ENCODE measurements at regions not wholly inside any gene's neighbourhood (a gene's known extent, or its start where the extent isn't known, plus 50 kb on each side); places are given as distances from the start of the nearest gene placed in this dataset.
A peak's percentile ranks its signal among the peaks of the same experiment; 100 is the strongest.

DNA sequence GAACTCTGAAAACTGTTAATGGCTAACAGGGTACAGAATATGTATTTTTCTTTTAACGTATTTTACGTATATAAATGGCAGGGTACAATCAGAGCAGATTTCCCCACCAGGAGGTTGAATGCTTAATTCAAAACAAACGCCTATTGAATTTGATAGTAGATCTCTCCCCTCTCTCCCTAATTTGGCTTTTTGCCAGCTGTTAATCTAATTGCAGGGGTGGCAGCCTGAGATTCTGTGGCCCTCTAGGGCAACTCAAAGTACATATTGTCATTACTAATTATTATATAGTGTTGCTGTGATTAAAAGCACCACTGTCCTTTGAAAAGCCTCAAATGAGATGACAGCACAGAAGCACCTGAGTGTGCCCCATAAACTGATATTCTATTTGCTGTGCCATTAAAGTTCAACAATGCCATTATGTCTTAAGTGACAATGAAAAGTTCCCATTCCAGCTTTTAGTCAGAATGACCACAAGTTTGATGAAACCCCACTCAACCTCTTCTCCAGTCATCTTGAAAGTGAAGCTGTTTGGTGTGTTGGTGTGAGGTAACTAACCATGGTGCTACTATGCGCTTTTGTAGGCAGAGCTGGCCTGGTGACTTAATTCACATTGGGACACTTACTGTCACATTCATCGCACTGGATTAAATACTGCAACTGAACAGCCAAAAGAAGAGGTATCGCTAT lies 351.4 kb downstream of the KCNRG start:
- no peaks in the 10 kb centered on the region for H3K36me3 ChIP-seq (ENCODE audit: low read length)
- H3K4me3 ChIP-seq (ENCODE audit: insufficient read depth, low read length, poor library complexity, severe bottlenecking): no peak overlapping the region
- H3K27ac ChIP-seq (ENCODE audit: low read depth, low read length): no peak overlapping the region
- TF ChIP-seq CTCF (IDR thresholded peaks at IDR 0.05; ENCODE audit: insufficient read depth, low read length, poor library complexity, severe bottlenecking) (no peak), EZH2phosphoT487 (conservative IDR thresholded peaks at IDR 0.05; ENCODE audit: low read length) (no peak)
- H3K9me3 ChIP-seq (ENCODE audit: insufficient read depth, low read length): no peaks in the 10 kb centered on the region
- no peak overlapping the region for H3K9ac ChIP-seq (ENCODE audit: low read length)
- no peaks in the 10 kb centered on the region for H3K79me2 ChIP-seq (ENCODE audit: insufficient read depth, low read length)
- no peaks in the 10 kb centered on the region for H3K9me2 ChIP-seq (replicated peaks; ENCODE audit: insufficient read depth, low read length)
- H3K4me2 ChIP-seq (ENCODE audit: low read depth, low read length, poor library complexity, severe bottlenecking): no peak overlapping the region
- no peaks in the 10 kb centered on the region for H4K20me1 ChIP-seq (ENCODE audit: low read depth, low read length)
- H3K27me3 ChIP-seq (ENCODE audit: low read length): no peaks in the 10 kb centered on the region
- H3F3A ChIP-seq (ENCODE audit: insufficient read depth): no peaks in the 10 kb centered on the region
- no peak overlapping the region for H2AFZ ChIP-seq (ENCODE audit: low read depth, low read length, severe bottlenecking)

- Histone ChIP-seq H3K4me2 (ENCODE audit: low read depth, low read length, poor library complexity, severe bottlenecking) (no peak overlapping the region), H3K79me2 (ENCODE audit: insufficient read depth, low read length) (no peaks in the 10 kb centered on the region), H3K9me2 (replicated peaks; ENCODE audit: insufficient read depth, low read length) (no peaks in the 10 kb centered on the region), H3K9me3 (ENCODE audit: insufficient read depth, low read length) (no peaks in the 10 kb centered on the region), H3F3A (ENCODE audit: insufficient read depth) (no peaks in the 10 kb centered on the region), H3K36me3 (ENCODE audit: low read length) (no peaks in the 10 kb centered on the region), H3K9ac (ENCODE audit: low read length) (no peak overlapping the region), H3K4me3 (ENCODE audit: insufficient read depth, low read length, poor library complexity, severe bottlenecking) (no peak overlapping the region), H3K27me3 (ENCODE audit: low read length) (no peaks in the 10 kb centered on the region), H3K27ac (ENCODE audit: low read depth, low read length) (no peak overlapping the region), H4K20me1 (ENCODE audit: low read depth, low read length) (no peaks in the 10 kb centered on the region), H2AFZ (ENCODE audit: low read depth, low read length, severe bottlenecking) (no peak overlapping the region)
- TF ChIP-seq EZH2phosphoT487 (conservative IDR thresholded peaks at IDR 0.05; ENCODE audit: low read length): no peak
- no peak for TF ChIP-seq CTCF (IDR thresholded peaks at IDR 0.05; ENCODE audit: insufficient read depth, low read length, poor library complexity, severe bottlenecking)
Measured at GRCh38 chr13:50369646-50370045, 354.4 kb downstream of the KCNRG start.

DNA sequence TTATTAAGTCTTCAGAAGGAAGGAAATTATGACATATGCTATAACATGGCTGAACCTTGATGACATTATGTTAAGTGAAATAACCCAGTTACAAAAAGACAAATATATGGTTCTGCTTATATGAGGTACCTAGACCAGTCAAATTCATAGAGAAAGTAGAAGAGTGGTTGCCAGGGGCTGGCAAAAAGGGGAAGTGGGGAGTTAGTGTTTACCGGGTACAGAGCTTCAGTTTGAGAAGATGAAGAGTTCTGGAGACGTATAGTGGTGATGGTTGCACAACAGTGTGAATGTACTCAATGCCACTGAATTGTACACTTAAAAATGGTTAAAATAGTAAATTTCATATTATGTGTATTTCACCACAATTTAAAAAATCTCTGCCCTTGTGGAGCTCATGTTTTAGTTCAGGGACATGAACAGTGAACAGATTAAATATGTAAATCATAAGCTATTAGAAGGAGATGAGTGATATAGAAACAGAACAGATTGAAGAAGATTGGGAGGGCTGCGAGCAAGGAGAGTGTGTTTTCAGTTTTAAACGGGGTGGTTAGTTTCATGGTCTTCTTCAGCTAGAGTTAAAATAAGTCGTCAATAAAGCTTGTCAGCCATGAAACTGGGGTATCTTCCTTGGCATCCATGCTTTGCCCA lies 355.2 kb downstream of the KCNRG start:
- Histone ChIP-seq H3K79me2 (ENCODE audit: insufficient read depth, low read length) (no peaks in the 10 kb centered on the region), H3K4me3 (ENCODE audit: insufficient read depth, low read length, poor library complexity, severe bottlenecking) (no peak overlapping the region), H3F3A (ENCODE audit: insufficient read depth) (no peaks in the 10 kb centered on the region)

More for the DNA sequence above, 355.2 kb downstream of the KCNRG start:
- Histone ChIP-seq H3K9ac (ENCODE audit: low read length) (no peak overlapping the region), H3K4me2 (ENCODE audit: low read depth, low read length, poor library complexity, severe bottlenecking) (peak overlapping the region; percentile 22), H3K36me3 (ENCODE audit: low read length) (no peaks in the 10 kb centered on the region), H2AFZ (ENCODE audit: low read depth, low read length, severe bottlenecking) (peak overlapping the region; percentile 63), H3K9me2 (replicated peaks; ENCODE audit: insufficient read depth, low read length) (no peaks in the 10 kb centered on the region), H4K20me1 (ENCODE audit: low read depth, low read length) (no peaks in the 10 kb centered on the region), H3K9me3 (ENCODE audit: insufficient read depth, low read length) (no peaks in the 10 kb centered on the region), H3K27ac (ENCODE audit: low read depth, low read length) (no peak overlapping the region), H3K27me3 (ENCODE audit: low read length) (no peaks in the 10 kb centered on the region)
- TF ChIP-seq EZH2phosphoT487 (conservative IDR thresholded peaks at IDR 0.05; ENCODE audit: low read length) (no peak), CTCF (IDR thresholded peaks at IDR 0.05; ENCODE audit: insufficient read depth, low read length, poor library complexity, severe bottlenecking) (no peak)

Measured in SU-DHL-6 (cell line).